OCI-LY3 (cell line): ENCODE measurements at regions not wholly inside any gene's neighbourhood (a gene's known extent, or its start where the extent isn't known, plus 50 kb on each side); places are given as distances from the start of the nearest gene placed in this dataset.

Source experiments
- EZH2phosphoT487 ChIP-seq: fragments of 200-600 bp; shearing (Covaris generic); IDR thresholded peaks from 2 replicates; pipeline ENCODE4 v1.6.1; 2018; ENCODE audit warnings: antibody characterized with exemption, mixed run types, low read depth
- TF ChIP-seq, protein P1 (sequence below): fragments of 200-600, 300-600 bp; sonication (generic); IDR thresholded peaks from 2 replicates; pipeline ENCODE4 v1.5.1; 2014; ENCODE audit warnings: antibody characterized with exemption, low read length, low read depth

GRCh38 chr2:5950736-5951135, 258.6 kb downstream of the SOX11 start:
- TF ChIP-seq, protein P1, sequence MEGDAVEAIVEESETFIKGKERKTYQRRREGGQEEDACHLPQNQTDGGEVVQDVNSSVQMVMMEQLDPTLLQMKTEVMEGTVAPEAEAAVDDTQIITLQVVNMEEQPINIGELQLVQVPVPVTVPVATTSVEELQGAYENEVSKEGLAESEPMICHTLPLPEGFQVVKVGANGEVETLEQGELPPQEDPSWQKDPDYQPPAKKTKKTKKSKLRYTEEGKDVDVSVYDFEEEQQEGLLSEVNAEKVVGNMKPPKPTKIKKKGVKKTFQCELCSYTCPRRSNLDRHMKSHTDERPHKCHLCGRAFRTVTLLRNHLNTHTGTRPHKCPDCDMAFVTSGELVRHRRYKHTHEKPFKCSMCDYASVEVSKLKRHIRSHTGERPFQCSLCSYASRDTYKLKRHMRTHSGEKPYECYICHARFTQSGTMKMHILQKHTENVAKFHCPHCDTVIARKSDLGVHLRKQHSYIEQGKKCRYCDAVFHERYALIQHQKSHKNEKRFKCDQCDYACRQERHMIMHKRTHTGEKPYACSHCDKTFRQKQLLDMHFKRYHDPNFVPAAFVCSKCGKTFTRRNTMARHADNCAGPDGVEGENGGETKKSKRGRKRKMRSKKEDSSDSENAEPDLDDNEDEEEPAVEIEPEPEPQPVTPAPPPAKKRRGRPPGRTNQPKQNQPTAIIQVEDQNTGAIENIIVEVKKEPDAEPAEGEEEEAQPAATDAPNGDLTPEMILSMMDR: no peak
- no peak for TF ChIP-seq EZH2phosphoT487
